ENCODE measurements at regions not wholly inside any gene's neighbourhood (a gene's known extent, or its start where the extent isn't known, plus 50 kb on each side); places are given as distances from the start of the nearest gene placed in this dataset.
"Not testable (repeated sequence)": the region's sequence is repeated elsewhere in the genome, so short reads cannot be mapped to it uniquely, and the experiment has no call there.

GRCh38 chr3:176615826-176616225, 581.5 kb downstream of the TBL1XR1 start:
- DNase-seq: no peak

- no peak for DNase-seq
Measured at GRCh38 chr3:176611703-176612102, 585.6 kb downstream of the TBL1XR1 start.

- no peak for DNase-seq
Measured at GRCh38 chr3:176609361-176609760, 587.9 kb downstream of the TBL1XR1 start.

GRCh38 chr3:176605553-176605952, 591.7 kb downstream of the TBL1XR1 start:
- not testable (repeated sequence) for DNase-seq

- DNase-seq: no peak
Measured at GRCh38 chr3:176595307-176595706, 602.0 kb downstream of the TBL1XR1 start.

GRCh38 chr3:176590722-176591121, 606.6 kb downstream of the TBL1XR1 start:
- DNase-seq: no peak

GRCh38 chr3:176587089-176587488, 610.2 kb downstream of the TBL1XR1 start:
- no peak for DNase-seq

GRCh38 chr3:176584413-176585176, 612.7 kb downstream of the TBL1XR1 start:
- DNase-seq: no peak

GRCh38 chr3:176583956-176584355, 613.3 kb downstream of the TBL1XR1 start:
- DNase-seq: no peak

- DNase-seq: no peak
Measured at GRCh38 chr3:176581589-176581988, 615.7 kb downstream of the TBL1XR1 start.

- DNase-seq: no peak
Measured at GRCh38 chr3:176579711-176580185, 617.5 kb downstream of the TBL1XR1 start.

- no peak for DNase-seq
Measured at GRCh38 chr3:176578316-176578715, 619.0 kb downstream of the TBL1XR1 start.

- no peak for DNase-seq
Measured at GRCh38 chr3:176577447-176577846, 619.8 kb downstream of the TBL1XR1 start.

GRCh38 chr3:176574786-176575185, 622.5 kb downstream of the TBL1XR1 start:
- no peak for DNase-seq

GRCh38 chr3:176571926-176572325, 625.4 kb downstream of the TBL1XR1 start:
- DNase-seq: no peak

GRCh38 chr3:176570992-176571391, 626.3 kb downstream of the TBL1XR1 start:
- no peak for DNase-seq

GRCh38 chr3:176568189-176568588, 629.1 kb downstream of the TBL1XR1 start:
- no peak for DNase-seq

GRCh38 chr3:176566757-176567156, 630.5 kb downstream of the TBL1XR1 start:
- no peak for DNase-seq

- no peak for DNase-seq
Measured at GRCh38 chr3:176562331-176562730, 635.0 kb downstream of the TBL1XR1 start.

GRCh38 chr3:176561826-176562225, 635.5 kb downstream of the TBL1XR1 start:
- no peak for DNase-seq

- DNase-seq: no peak
Measured at GRCh38 chr3:176554791-176555654, 642.3 kb downstream of the TBL1XR1 start.

- no peak for DNase-seq
Measured at GRCh38 chr3:176554264-176554663, 643.0 kb downstream of the TBL1XR1 start.

GRCh38 chr3:176526942-176527341, 670.3 kb downstream of the TBL1XR1 start:
- no peak for DNase-seq

GRCh38 chr3:176526225-176526624, 671.1 kb downstream of the TBL1XR1 start:
- no peak for DNase-seq
